OCI-LY1 (cell line): ENCODE measurements at regions not wholly inside any gene's neighbourhood (a gene's known extent, or its start where the extent isn't known, plus 50 kb on each side); places are given as distances from the start of the nearest gene placed in this dataset.

ENCODE experiments used
- H2AFZ ChIP-seq: fragments of 200-600 bp; sonication (generic), shearing (Covaris generic); 2 replicates; pipeline ENCODE4 v1.6.0; 2014; ENCODE audit warnings: antibody characterized with exemption, mild to moderate bottlenecking, low read length
- H3F3A ChIP-seq: fragments of 200-600 bp; sonication (generic), shearing (Covaris generic); 2 replicates; pipeline ENCODE4 v1.6.0; 2014; ENCODE audit warnings: mild to moderate bottlenecking, antibody characterized with exemption, low read length, moderate library complexity; ENCODE audit not compliant: insufficient read depth
- H3K27ac ChIP-seq: fragments of 200-600 bp; sonication (generic); 2 replicates; pipeline ENCODE4 v1.5.1; 2014; ENCODE audit warnings: low read length, mixed run types, mild to moderate bottlenecking, low read depth; ENCODE audit not compliant: poor library complexity, severe bottlenecking
- H3K27me3 ChIP-seq: fragments of 200-600 bp; sonication (generic); 2 replicates; pipeline ENCODE4 v1.6.0; 2014; ENCODE audit warnings: antibody characterized with exemption, mild to moderate bottlenecking, low read length, moderate library complexity; ENCODE audit not compliant: insufficient read depth
- H3K36me3 ChIP-seq: fragments of 200-600 bp; sonication (generic); 2 replicates; pipeline ENCODE4 v1.6.1; 2014; ENCODE audit warnings: mild to moderate bottlenecking, antibody characterized with exemption, low read length, moderate library complexity, mixed read lengths; ENCODE audit not compliant: insufficient read depth
- H3K4me1 ChIP-seq: fragments of 200-600 bp; sonication (generic); 2 replicates; pipeline ENCODE4 v1.5.1; 2014; ENCODE audit warnings: mild to moderate bottlenecking, low read length, moderate library complexity; ENCODE audit not compliant: insufficient read depth, severe bottlenecking
- H3K4me2 ChIP-seq: fragments of 200-600 bp; sonication (generic), shearing (Covaris generic); 2 replicates; pipeline ENCODE4 v1.6.1; 2014; ENCODE audit warnings: low read length
- H3K4me3 ChIP-seq: fragments of 200-600 bp; sonication (generic); 2 replicates; pipeline ENCODE4 v1.5.1; 2014; ENCODE audit warnings: low read length, low read depth, mild to moderate bottlenecking, mixed read lengths; ENCODE audit not compliant: poor library complexity, severe bottlenecking
- H3K79me2 ChIP-seq: fragments of 200-600 bp; shearing (Covaris generic); 2 replicates; pipeline ENCODE4 v1.6.1; 2016; ENCODE audit warnings: mixed run types, low read length, mixed read lengths; ENCODE audit not compliant: insufficient read depth
- H3K9ac ChIP-seq: fragments of 200-600 bp; sonication (generic), shearing (Covaris generic); 2 replicates; pipeline ENCODE4 v1.6.1; 2014; ENCODE audit warnings: mild to moderate bottlenecking, low read length, mixed read lengths
- H3K9me2 ChIP-seq: fragments of 200-600 bp; sonication (generic), shearing (Covaris generic); 2 replicates; pipeline ENCODE4 v1.6.1; 2014; ENCODE audit warnings: low read depth, mild to moderate bottlenecking, low read length, mixed read lengths
- H3K9me3 ChIP-seq: fragments of 200-600 bp; shearing (Covaris generic); 2 replicates; pipeline ENCODE4 v1.6.1; 2014; ENCODE audit warnings: low read length, mixed read lengths
- H4K20me1 ChIP-seq: fragments of 200-600 bp; sonication (generic), shearing (Covaris generic); 2 replicates; pipeline ENCODE4 v1.6.0; 2016; ENCODE audit warnings: mild to moderate bottlenecking, low read length; ENCODE audit not compliant: insufficient read depth
- CTCF ChIP-seq: fragments of 200-600 bp; sonication (generic), shearing (Covaris generic); IDR thresholded peaks from 2 replicates; pipeline ENCODE4 v1.5.1; 2017; ENCODE audit warnings: mild to moderate bottlenecking, antibody characterized with exemption, low read length, moderate library complexity, mixed read lengths
- EZH2 ChIP-seq: fragments of 200-600 bp; sonication (generic), shearing (Covaris generic); IDR thresholded peaks from 2 replicates; pipeline ENCODE4 v1.8.0; 2017; ENCODE audit warnings: borderline replicate concordance, mixed run types, mild to moderate bottlenecking, antibody characterized with exemption, low read length, moderate library complexity, mixed read lengths

- Histone ChIP-seq H3K4me3 (no peak overlapping the region), H3K79me2 (no peaks in the 10 kb centered on the region), H3K9ac (no peak overlapping the region), H3K9me3 (no peaks in the 10 kb centered on the region), H3K9me2 (no peaks in the 10 kb centered on the region), H3K4me2 (no peak overlapping the region), H3K27me3 (no peaks in the 10 kb centered on the region), H3F3A (no peaks in the 10 kb centered on the region), H4K20me1 (no peaks in the 10 kb centered on the region), H2AFZ (no peak overlapping the region), H3K4me1 (peaks cover 13% of the 10 kb centered on the region), H3K36me3 (no peaks in the 10 kb centered on the region), H3K27ac (no peak overlapping the region)
- TF ChIP-seq CTCF (no peak), EZH2 (no peak)
Observed at GRCh38 chr13:44283600-44283999, 90.0 kb upstream of the SERP2 start.

GRCh38 chr13:44287958-44288357 lies 85.7 kb upstream of the SERP2 start:
- Histone ChIP-seq H3K79me2 (no peaks in the 10 kb centered on the region), H3K9ac (no peak overlapping the region), H3K36me3 (no peaks in the 10 kb centered on the region; the same call in 1 of the 2 replicates), H2AFZ (no peak overlapping the region), H3K27ac (no peak overlapping the region), H3F3A (no peaks in the 10 kb centered on the region), H3K9me2 (no peaks in the 10 kb centered on the region), H3K27me3 (peaks cover 14% of the 10 kb centered on the region; the same call in 1 of the 2 replicates), H3K4me3 (no peak overlapping the region), H3K9me3 (peaks cover 12% of the 10 kb centered on the region), H3K4me1 (no peaks in the 10 kb centered on the region), H4K20me1 (no peaks in the 10 kb centered on the region), H3K4me2 (no peak overlapping the region)
- no peak for TF ChIP-seq CTCF
- no peak for TF ChIP-seq EZH2

- Histone ChIP-seq H3K9me3 (peaks cover 12% of the 10 kb centered on the region), H3F3A (no peaks in the 10 kb centered on the region), H3K9me2 (no peaks in the 10 kb centered on the region), H3K79me2 (no peaks in the 10 kb centered on the region), H3K4me2 (no peak overlapping the region), H3K4me3 (no peak overlapping the region), H3K27me3 (peaks cover 18% of the 10 kb centered on the region; the same call in 1 of the 2 replicates), H3K36me3 (no peaks in the 10 kb centered on the region; the same call in 1 of the 2 replicates), H3K27ac (no peak overlapping the region), H3K9ac (no peak overlapping the region), H4K20me1 (no peaks in the 10 kb centered on the region), H3K4me1 (no peaks in the 10 kb centered on the region), H2AFZ (no peak overlapping the region)
- TF ChIP-seq EZH2 (no peak), CTCF (no peak)
Observed at GRCh38 chr13:44292545-44292944, 81.1 kb upstream of the SERP2 start.
